ENCODE measurements at regions not wholly inside any gene's neighbourhood (a gene's known extent, or its start where the extent isn't known, plus 50 kb on each side); places are given as distances from the start of the nearest gene placed in this dataset.

- H3K4me3 ChIP-seq (ENCODE audit: control insufficient read depth, low read depth, low read length) = no peak overlapping the region
- no peak for DNase-seq (ENCODE audit: low read depth)
- TF ChIP-seq CTCF (conservative IDR thresholded peaks at IDR 0.05; ENCODE audit: control insufficient read depth, insufficient read depth, low read depth, low read length) = no peak
These were observed 650.0 kb upstream of the ZNF608 start for GRCh38 chr5:125396462-125396861.

GRCh38 chr5:125398466-125398865 lies 652.0 kb upstream of the ZNF608 start:
- DNase-seq (ENCODE audit: low read depth) = no peak
- no peak overlapping the region for H3K4me3 ChIP-seq (ENCODE audit: control insufficient read depth, low read depth, low read length)
- TF ChIP-seq CTCF (conservative IDR thresholded peaks at IDR 0.05; ENCODE audit: control insufficient read depth, insufficient read depth, low read depth, low read length) = no peak

- H3K4me3 ChIP-seq (ENCODE audit: control insufficient read depth, low read depth, low read length) = no peak overlapping the region
- no peak for TF ChIP-seq CTCF (conservative IDR thresholded peaks at IDR 0.05; ENCODE audit: control insufficient read depth, insufficient read depth, low read depth, low read length)
- no peak for DNase-seq (ENCODE audit: low read depth)
These were observed 653.4 kb upstream of the ZNF608 start for GRCh38 chr5:125399885-125400284.

- no peak for TF ChIP-seq CTCF (conservative IDR thresholded peaks at IDR 0.05; ENCODE audit: control insufficient read depth, insufficient read depth, low read depth, low read length)
- H3K4me3 ChIP-seq (ENCODE audit: control insufficient read depth, low read depth, low read length) = no peak overlapping the region
- peak; percentile 67 for DNase-seq (ENCODE audit: low read depth)
These were observed 655.5 kb upstream of the ZNF608 start for GRCh38 chr5:125401724-125402622.

GRCh38 chr5:125402787-125403186 lies 656.3 kb upstream of the ZNF608 start:
- no peak overlapping the region for H3K4me3 ChIP-seq (ENCODE audit: control insufficient read depth, low read depth, low read length)
- TF ChIP-seq CTCF (conservative IDR thresholded peaks at IDR 0.05; ENCODE audit: control insufficient read depth, insufficient read depth, low read depth, low read length) = no peak
- no peak for DNase-seq (ENCODE audit: low read depth)

- no peak for TF ChIP-seq CTCF (conservative IDR thresholded peaks at IDR 0.05; ENCODE audit: control insufficient read depth, insufficient read depth, low read depth, low read length)
- no peak overlapping the region for H3K4me3 ChIP-seq (ENCODE audit: control insufficient read depth, low read depth, low read length)
- DNase-seq (ENCODE audit: low read depth) = no peak
These were observed 657.6 kb upstream of the ZNF608 start for GRCh38 chr5:125404056-125404455.

Measured in fibroblast of mammary gland (primary cell).